ENCODE measurements at regions not wholly inside any gene's neighbourhood (a gene's known extent, or its start where the extent isn't known, plus 50 kb on each side); places are given as distances from the start of the nearest gene placed in this dataset.
A peak's percentile ranks its signal among the peaks of the same experiment; 100 is the strongest.

GRCh38 chr4:15149234-15149838 lies 147.1 kb downstream of the CPEB2 start:
- Histone ChIP-seq H3K27me3 (replicated peaks in 1 of 2; ENCODE audit: control insufficient read depth in 2 of 2, insufficient read depth in 2 of 2, low read length in 1 of 2) (no peaks in the 10 kb centered on the region), H3K79me2 (ENCODE audit: control insufficient read depth, insufficient read depth, low read length) (no peaks in the 10 kb centered on the region), H4K20me1 (ENCODE audit: control insufficient read depth, insufficient read depth) (no peaks in the 10 kb centered on the region), H3K4me3 (no peak overlapping the region), H3K4me2 (ENCODE audit: control insufficient read depth, insufficient read depth) (no peak overlapping the region), H3K36me3 (ENCODE audit: control insufficient read depth in 2 of 2, insufficient read depth in 2 of 2, low read length in 1 of 2) (no peaks in the 10 kb centered on the region), H3K27ac (ENCODE audit: control insufficient read depth, insufficient read depth) (peak overlapping the region; percentile 24), H3K4me1 (ENCODE audit: control insufficient read depth, insufficient read depth, low read length) (peaks cover 6% of the 10 kb centered on the region), H2AFZ (ENCODE audit: control insufficient read depth, low read depth, low read length) (peak overlapping the region; percentile 35), H3K9me3 (replicated peaks; ENCODE audit: control insufficient read depth, insufficient read depth, low read length) (no peaks in the 10 kb centered on the region), H3K9ac (ENCODE audit: control insufficient read depth, insufficient read depth, low read length) (no peak overlapping the region)
- ChIA-PET SMC1A (ENCODE audit: uncharacterized antibody, unreplicated experiment) (interaction anchor here (1.6 kb wide), 1 partner anchor 82 kb away, joined by 3 read pairs; no protein-coding TSS in a partner anchor), POLR2A (no interaction called here), RAD21 (ENCODE audit: unreplicated experiment) (no interaction called here), CTCF (no interaction called here)
- in situ Hi-C loops (cut with MboI) (no loop called here), intact Hi-C loops (cut with micrococcal nuclease; ENCODE audit: unreplicated experiment) (no loop called here)
- FAIRE-seq (peak; percentile 27), ATAC-seq (peak; percentile 79), DNase-seq (ENCODE audit: low read depth, low spot score) (peak; percentile 33)
- BruUV-seq (replicated peaks) = no TSS peak
- 23% methylated on average over 10 of the region's 10 CpGs for WGBS (ENCODE audit: insufficient coverage, insufficient replicate concordance, low lambda C conversion rate, missing lambda C conversion rate)
- TF ChIP-seq PAX5 (IDR thresholded peaks at IDR 0.05; ENCODE audit: borderline replicate concordance, low read depth, low read length) = no peak
- no peak for TF ChIP-seq ESRRA (IDR thresholded peaks at IDR 0.05; ENCODE audit: low read length)
- no peak for TF ChIP-seq HDAC6 (IDR thresholded peaks at IDR 0.05; ENCODE audit: unreplicated experiment)
- TF ChIP-seq SRF (IDR thresholded peaks at IDR 0.05; ENCODE audit: low read depth in 2 of 2, low read length in 2 of 2) = no peak
- no peak for TF ChIP-seq E2F8 (IDR thresholded peaks at IDR 0.05; ENCODE audit: low read depth, partially characterized antibody)
- no peak for TF ChIP-seq ZNF217 (IDR thresholded peaks at IDR 0.05)
- no peak for TF ChIP-seq RBBP5 (conservative IDR thresholded peaks at IDR 0.05)
- no peak for TF ChIP-seq DPF2 (IDR thresholded peaks at IDR 0.05)
- TF ChIP-seq ATF3 (IDR thresholded peaks at IDR 0.05; ENCODE audit: borderline replicate concordance, extremely low read depth, low read depth, low read length) = no peak
- TF ChIP-seq E4F1 (IDR thresholded peaks at IDR 0.05; ENCODE audit: borderline replicate concordance, partially characterized antibody) = no peak
- no peak for TF ChIP-seq REST (IDR thresholded peaks at IDR 0.05; ENCODE audit: low read depth, low read length)
- TF ChIP-seq CHD2 (IDR thresholded peaks at IDR 0.05; ENCODE audit: borderline replicate concordance, low read depth, low read length) = no peak
- TF ChIP-seq CTCF (IDR thresholded peaks at IDR 0.05 in 2 of 3, conservative IDR thresholded peaks at IDR 0.05 in 1 of 3; ENCODE audit: control insufficient read depth in 2 of 3, extremely low read depth in 1 of 3, insufficient read depth in 1 of 3, low read depth in 3 of 3, low read length in 3 of 3) = no peak
